ENCODE measurements at regions not wholly inside any gene's neighbourhood (a gene's known extent, or its start where the extent isn't known, plus 50 kb on each side); places are given as distances from the start of the nearest gene placed in this dataset.

DNA sequence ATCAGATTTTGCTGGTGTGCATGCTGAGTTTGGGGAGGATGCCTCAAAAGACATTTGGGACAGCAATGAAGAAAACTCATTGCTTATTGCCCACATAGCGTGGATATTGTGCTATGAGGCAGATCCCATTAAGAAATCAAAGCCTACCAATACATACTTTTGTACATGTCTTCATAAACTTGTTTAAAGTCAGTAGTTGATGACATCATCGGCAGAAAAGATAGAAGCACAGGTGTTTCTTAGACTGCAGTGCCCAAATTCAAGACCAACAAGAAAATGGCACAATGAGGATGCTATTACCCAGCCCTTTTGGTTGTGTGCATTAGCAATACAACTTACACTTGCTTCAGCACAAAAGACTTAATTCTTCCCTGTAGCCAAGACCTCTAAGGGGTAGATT, 428.7 kb upstream of the RARB start:
- H3K36me3 ChIP-seq, result no peaks in the 10 kb centered on the region

GRCh38 chr3:25000971-25001591, 427.0 kb upstream of the RARB start:
- no peak for DNase-seq (ENCODE audit: extremely low spot score in 2 of 2)
- Histone ChIP-seq H3K9me3 (no peaks in the 10 kb centered on the region), H3K36me3 (no peaks in the 10 kb centered on the region), H3K4me3 (no peak overlapping the region), H3K27ac (no peak overlapping the region), H3K27me3 (no peaks in the 10 kb centered on the region), H3K4me1 (peaks cover 29% of the 10 kb centered on the region)
- TF ChIP-seq POLR2A (IDR thresholded peaks at IDR 0.05) (no peak), CTCF (IDR thresholded peaks at IDR 0.05) (no peak), POLR2AphosphoS5 (IDR thresholded peaks at IDR 0.05; ENCODE audit: insufficient read depth in 1 of 2, low read depth in 1 of 2) (no peak)
- intact Hi-C loops (cut with DNase I), result no loop called here

More for the DNA sequence above, 428.7 kb upstream of the RARB start:
- Histone ChIP-seq H3K4me3 (no peak overlapping the region), H3K4me1 (peaks cover 29% of the 10 kb centered on the region), H3K27ac (no peak overlapping the region), H3K27me3 (no peaks in the 10 kb centered on the region), H3K9me3 (no peaks in the 10 kb centered on the region)
- DNase-seq (ENCODE audit: extremely low spot score in 2 of 2), result no peak
- no peak for TF ChIP-seq CTCF (IDR thresholded peaks at IDR 0.05)
- TF ChIP-seq POLR2A (IDR thresholded peaks at IDR 0.05), result no peak
- TF ChIP-seq POLR2AphosphoS5 (IDR thresholded peaks at IDR 0.05; ENCODE audit: insufficient read depth in 1 of 2, low read depth in 1 of 2), result no peak
- intact Hi-C loops (cut with DNase I), result no loop called here

DNA sequence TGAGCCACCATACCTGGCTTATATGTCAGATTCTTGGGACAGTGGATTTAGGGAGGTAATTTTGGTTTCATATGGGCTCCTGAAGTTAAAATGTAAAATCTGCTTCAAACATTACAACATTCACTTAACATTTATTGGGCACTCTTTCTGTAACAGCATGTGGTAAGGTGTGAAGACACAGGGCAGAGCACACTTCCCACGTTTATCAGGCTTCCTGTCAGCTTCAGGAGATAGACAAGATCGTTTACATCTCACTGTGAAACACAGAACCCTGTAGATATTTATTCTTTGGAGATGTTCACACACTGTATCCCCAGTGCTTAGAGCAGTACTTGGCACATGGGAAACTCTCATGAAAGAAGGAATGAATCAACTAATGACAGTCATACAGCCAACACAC, 426.0 kb upstream of the RARB start:
- DNase-seq (ENCODE audit: extremely low spot score in 2 of 2), result no peak
- Histone ChIP-seq H3K4me1 (peaks cover 29% of the 10 kb centered on the region), H3K4me3 (no peak overlapping the region), H3K27me3 (no peaks in the 10 kb centered on the region), H3K27ac (no peak overlapping the region), H3K9me3 (no peaks in the 10 kb centered on the region), H3K36me3 (no peaks in the 10 kb centered on the region)
- intact Hi-C loops (cut with DNase I), result no loop called here
- TF ChIP-seq CTCF (IDR thresholded peaks at IDR 0.05) (no peak), POLR2A (IDR thresholded peaks at IDR 0.05) (no peak), POLR2AphosphoS5 (IDR thresholded peaks at IDR 0.05; ENCODE audit: insufficient read depth in 1 of 2, low read depth in 1 of 2) (no peak)

DNA sequence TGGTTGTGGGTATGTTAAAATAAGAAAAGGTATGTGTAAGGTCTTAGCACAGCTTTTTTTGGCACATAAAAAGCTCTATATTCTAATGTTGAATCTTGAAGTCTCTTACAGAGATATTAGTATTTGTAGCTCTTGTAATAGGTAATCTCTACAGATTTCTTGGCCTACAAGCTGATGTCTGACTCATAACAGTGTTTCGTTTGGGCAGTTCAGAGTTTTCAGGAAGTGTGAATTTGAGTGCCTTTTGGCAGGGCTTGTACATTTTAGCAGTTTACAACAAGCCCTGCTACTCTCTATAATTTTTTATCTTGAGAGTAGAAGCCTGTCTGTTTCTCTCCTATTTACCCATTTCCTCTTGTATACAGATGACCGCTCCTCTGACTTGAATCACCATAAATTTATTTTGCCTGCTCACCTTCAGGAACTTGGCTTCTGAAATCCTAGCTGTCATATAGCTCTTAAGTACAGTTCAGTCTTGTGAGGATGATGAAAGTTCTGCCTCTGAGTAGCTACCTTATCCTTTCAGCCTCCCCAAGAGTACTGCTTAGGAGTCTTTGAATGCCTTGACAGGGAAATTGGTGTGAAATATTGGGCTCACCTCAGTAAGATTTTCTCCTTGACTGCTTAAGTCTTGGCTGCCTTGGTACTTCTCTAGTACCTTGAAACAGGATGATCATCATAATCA, 419.9 kb upstream of the RARB start:
- intact Hi-C loops (cut with DNase I), result no loop called here
- no peak overlapping the region for H3K4me3 ChIP-seq
- peak overlapping the region; percentile 20 for H3K27ac ChIP-seq
- DNase-seq (ENCODE audit: extremely low spot score in 2 of 2), result no peak
- H3K27me3 ChIP-seq, result no peaks in the 10 kb centered on the region
- H3K36me3 ChIP-seq, result no peaks in the 10 kb centered on the region
- H3K4me1 ChIP-seq, result peaks cover 22% of the 10 kb centered on the region
- TF ChIP-seq POLR2AphosphoS5 (IDR thresholded peaks at IDR 0.05; ENCODE audit: insufficient read depth in 1 of 2, low read depth in 1 of 2) (peak in 1 of 2 donors; percentile 60), POLR2A (IDR thresholded peaks at IDR 0.05) (no peak)
- H3K9me3 ChIP-seq, result no peaks in the 10 kb centered on the region

GRCh38 chr3:25009665-25010064, 418.4 kb upstream of the RARB start:
- H3K36me3 ChIP-seq, result no peaks in the 10 kb centered on the region
- no peak overlapping the region for H3K27ac ChIP-seq
- H3K9me3 ChIP-seq, result no peaks in the 10 kb centered on the region
- intact Hi-C loops (cut with DNase I), result no loop called here
- H3K27me3 ChIP-seq, result no peaks in the 10 kb centered on the region
- H3K4me1 ChIP-seq, result peaks cover 16% of the 10 kb centered on the region
- H3K4me3 ChIP-seq, result no peak overlapping the region
- TF ChIP-seq CTCF (IDR thresholded peaks at IDR 0.05), result no peak
- no peak for TF ChIP-seq POLR2AphosphoS5 (IDR thresholded peaks at IDR 0.05; ENCODE audit: insufficient read depth in 1 of 2, low read depth in 1 of 2)
- TF ChIP-seq POLR2A (IDR thresholded peaks at IDR 0.05), result no peak
- DNase-seq (ENCODE audit: extremely low spot score in 2 of 2), result no peak
